WTC11 (cell line): ENCODE measurements at regions not wholly inside any gene's neighbourhood (a gene's known extent, or its start where the extent isn't known, plus 50 kb on each side); places are given as distances from the start of the nearest gene placed in this dataset.

Experiments
- ATAC-seq: fragments of 200-7000 bp; cut with Tn5 transposase; 2 replicates; pipeline ENCODE4 v1.10.0; 2021; ENCODE audit warnings: mild to moderate bottlenecking, moderate library complexity
- CTCF ChIA-PET: fragments of 300-600 bp; sonication (Branson Sonifier 250); formaldehyde crosslinking; loops from one replicate; lab custom pipeline; 2021; ENCODE audit warnings: antibody characterized with exemption; lab: Charles Lee
- POLR2A ChIA-PET: fragments of 350-600 bp; sonication (Branson Sonifier 250); formaldehyde crosslinking; loops from one replicate; lab custom pipeline; 2021; ENCODE audit warnings: antibody characterized with exemption; lab: Charles Lee
- DNase-seq: peaks from one replicate; pipeline ENCODE4 v3.0.0; 2021; ENCODE audit warnings: low spot score
- H3K27ac Mint-ChIP-seq: 2 replicates; pipeline ENCODE4 v1.8.0; 2021; ENCODE audit warnings: mixed read lengths
- H3K27me3 Mint-ChIP-seq: 2 replicates; pipeline ENCODE4 v1.8.0; 2021; ENCODE audit warnings: low read depth, mild to moderate bottlenecking, moderate library complexity, mixed read lengths
- H3K36me3 Mint-ChIP-seq: 2 replicates; pipeline ENCODE4 v1.8.0; 2021; ENCODE audit warnings: mixed read lengths
- H3K4me1 Mint-ChIP-seq: 2 replicates; pipeline ENCODE4 v1.8.0; 2022; ENCODE audit warnings: mixed read lengths
- H3K4me3 Mint-ChIP-seq: 2 replicates; pipeline ENCODE4 v1.8.0; 2021; ENCODE audit warnings: mild to moderate bottlenecking, moderate library complexity, mixed read lengths
- H3K9me3 Mint-ChIP-seq: 2 replicates; pipeline ENCODE4 v1.8.0; 2021; ENCODE audit warnings: mixed read lengths
- CBFB ChIP-seq: sonication (generic); formaldehyde crosslinking; IDR thresholded peaks from 2 replicates; pipeline ENCODE4 v1.8.1; 2022; ENCODE audit warnings: mild to moderate bottlenecking, low read depth, missing genetic modification reagents
- CREM ChIP-seq: sonication (generic); formaldehyde crosslinking; IDR thresholded peaks from 2 replicates; pipeline ENCODE4 v1.8.1; 2022; ENCODE audit warnings: mild to moderate bottlenecking, missing genetic modification reagents, moderate library complexity
- ESRRA ChIP-seq: sonication (generic); formaldehyde crosslinking; IDR thresholded peaks from 2 replicates; pipeline ENCODE4 v1.8.1; 2022; ENCODE audit warnings: mild to moderate bottlenecking, missing genetic modification reagents, borderline replicate concordance
- ETV6 ChIP-seq: sonication (generic); formaldehyde crosslinking; IDR thresholded peaks from 2 replicates; pipeline ENCODE4 v1.8.1; 2022; ENCODE audit warnings: mild to moderate bottlenecking, missing genetic modification reagents
- FOXK1 ChIP-seq: sonication (generic); formaldehyde crosslinking; IDR thresholded peaks from 2 replicates; pipeline ENCODE4 v1.8.0; 2022; ENCODE audit warnings: mild to moderate bottlenecking, moderate library complexity, missing genetic modification reagents
- GABPB1 ChIP-seq: sonication (generic); formaldehyde crosslinking; IDR thresholded peaks from 2 replicates; pipeline ENCODE4 v1.8.1; 2023; ENCODE audit warnings: mild to moderate bottlenecking, missing genetic modification reagents
- GRHL2 ChIP-seq: fragments of 250-450 bp; sonication (Bioruptor Pico); IDR thresholded peaks from 2 replicates; pipeline ENCODE4 v1.8.0; 2022; ENCODE audit warnings: mild to moderate bottlenecking, moderate library complexity; ENCODE audit not compliant: insufficient replicate concordance, severe bottlenecking
- GTF2I ChIP-seq: fragments of 250-450 bp; sonication (Bioruptor Pico); conservative IDR thresholded peaks from 2 replicates; pipeline ENCODE4 v1.4.0; 2021; ENCODE audit warnings: mild to moderate bottlenecking
- MXD4 ChIP-seq: fragments of 250-450 bp; sonication (Bioruptor Pico); IDR thresholded peaks from 2 replicates; pipeline ENCODE4 v1.8.0; 2021; ENCODE audit warnings: mild to moderate bottlenecking, moderate library complexity, borderline replicate concordance
- NFYB ChIP-seq: sonication (generic); formaldehyde crosslinking; conservative IDR thresholded peaks from 2 replicates; pipeline ENCODE4 v1.8.0; 2022; ENCODE audit warnings: low read depth, missing genetic modification reagents
- NR3C1 ChIP-seq: sonication (generic); formaldehyde crosslinking; conservative IDR thresholded peaks from 2 replicates; pipeline ENCODE4 v1.8.1; 2023; ENCODE audit warnings: low read depth, mild to moderate bottlenecking, missing genetic modification reagents
- PREB ChIP-seq: sonication (generic); formaldehyde crosslinking; IDR thresholded peaks from 2 replicates; pipeline ENCODE4 v1.8.1; 2022; ENCODE audit warnings: mild to moderate bottlenecking, missing genetic modification reagents, moderate library complexity, borderline replicate concordance
- SOX15 ChIP-seq: fragments of 250-450 bp; sonication (Bioruptor Pico); IDR thresholded peaks from 2 replicates; pipeline ENCODE4 v1.9.0; 2021; ENCODE audit warnings: mild to moderate bottlenecking
- SP1 ChIP-seq: sonication (generic); formaldehyde crosslinking; conservative IDR thresholded peaks from 2 replicates; pipeline ENCODE4 v1.8.1; 2022; ENCODE audit warnings: missing genetic modification reagents
- USF2 ChIP-seq: sonication (generic); formaldehyde crosslinking; IDR thresholded peaks from 2 replicates; pipeline ENCODE4 v1.8.1; 2023; ENCODE audit warnings: mild to moderate bottlenecking, missing genetic modification reagents, moderate library complexity
- ZNF121 ChIP-seq: sonication (generic); formaldehyde crosslinking; IDR thresholded peaks from 2 replicates; pipeline ENCODE4 v1.8.0; 2023; ENCODE audit warnings: missing genetic modification reagents
- ZNF396 ChIP-seq: fragments of 250-450 bp; sonication (Bioruptor Pico); IDR thresholded peaks from 2 replicates; pipeline ENCODE4 v1.8.0; 2021; ENCODE audit warnings: mild to moderate bottlenecking, moderate library complexity, borderline replicate concordance
- TF ChIP-seq, protein P1 (sequence below): sonication (generic); formaldehyde crosslinking; IDR thresholded peaks from 2 replicates; pipeline ENCODE4 v1.8.0; 2023; ENCODE audit warnings: mild to moderate bottlenecking, missing genetic modification reagents
- TF ChIP-seq, protein P2 (sequence below): sonication (generic); formaldehyde crosslinking; IDR thresholded peaks from 2 replicates; pipeline ENCODE4 v1.8.0; 2022; ENCODE audit warnings: mild to moderate bottlenecking, missing genetic modification reagents
- TF ChIP-seq, protein P3 (sequence below): sonication (generic); formaldehyde crosslinking; IDR thresholded peaks from 2 replicates; pipeline ENCODE4 v1.8.0; 2023; ENCODE audit warnings: missing genetic modification reagents
- TF ChIP-seq, protein P4 (sequence below): sonication (generic); formaldehyde crosslinking; IDR thresholded peaks from 2 replicates; pipeline ENCODE4 v1.8.1; 2023; ENCODE audit warnings: mild to moderate bottlenecking, missing genetic modification reagents
- TF ChIP-seq, protein P5 (sequence below): fragments of 250-450 bp; sonication (Bioruptor Pico); IDR thresholded peaks from 2 replicates; pipeline ENCODE4 v1.9.0; 2021; ENCODE audit warnings: mild to moderate bottlenecking

GRCh38 chr10:43772171-43772570 lies 123.5 kb upstream of the ZNF32 start:
- CTCF ChIA-PET, result no interaction called here

GRCh38 chr10:43771675-43772074 lies 123.0 kb upstream of the ZNF32 start:
- DNase-seq (no peak), ATAC-seq (no peak)
- POLR2A ChIA-PET, result interaction anchor here (0.6 kb wide), 1 partner anchor 938 kb away, joined by 6 read pairs; no protein-coding TSS in a partner anchor
- no peaks in the 10 kb centered on the region for H3K4me1 Mint-ChIP-seq
- CTCF ChIA-PET, result no interaction called here
- no peaks in the 10 kb centered on the region; the same call in 1 of the 2 replicates for H3K27me3 Mint-ChIP-seq
- H3K4me3 Mint-ChIP-seq, result no peak overlapping the region
- peaks cover 29% of the 10 kb centered on the region for H3K9me3 Mint-ChIP-seq
- no peaks in the 10 kb centered on the region for H3K36me3 Mint-ChIP-seq
- no peak overlapping the region for H3K27ac Mint-ChIP-seq
- TF ChIP-seq, protein P1, sequence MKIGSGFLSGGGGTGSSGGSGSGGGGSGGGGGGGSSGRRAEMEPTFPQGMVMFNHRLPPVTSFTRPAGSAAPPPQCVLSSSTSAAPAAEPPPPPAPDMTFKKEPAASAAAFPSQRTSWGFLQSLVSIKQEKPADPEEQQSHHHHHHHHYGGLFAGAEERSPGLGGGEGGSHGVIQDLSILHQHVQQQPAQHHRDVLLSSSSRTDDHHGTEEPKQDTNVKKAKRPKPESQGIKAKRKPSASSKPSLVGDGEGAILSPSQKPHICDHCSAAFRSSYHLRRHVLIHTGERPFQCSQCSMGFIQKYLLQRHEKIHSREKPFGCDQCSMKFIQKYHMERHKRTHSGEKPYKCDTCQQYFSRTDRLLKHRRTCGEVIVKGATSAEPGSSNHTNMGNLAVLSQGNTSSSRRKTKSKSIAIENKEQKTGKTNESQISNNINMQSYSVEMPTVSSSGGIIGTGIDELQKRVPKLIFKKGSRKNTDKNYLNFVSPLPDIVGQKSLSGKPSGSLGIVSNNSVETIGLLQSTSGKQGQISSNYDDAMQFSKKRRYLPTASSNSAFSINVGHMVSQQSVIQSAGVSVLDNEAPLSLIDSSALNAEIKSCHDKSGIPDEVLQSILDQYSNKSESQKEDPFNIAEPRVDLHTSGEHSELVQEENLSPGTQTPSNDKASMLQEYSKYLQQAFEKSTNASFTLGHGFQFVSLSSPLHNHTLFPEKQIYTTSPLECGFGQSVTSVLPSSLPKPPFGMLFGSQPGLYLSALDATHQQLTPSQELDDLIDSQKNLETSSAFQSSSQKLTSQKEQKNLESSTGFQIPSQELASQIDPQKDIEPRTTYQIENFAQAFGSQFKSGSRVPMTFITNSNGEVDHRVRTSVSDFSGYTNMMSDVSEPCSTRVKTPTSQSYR (CRISPR knock-in tag), result no peak
- TF ChIP-seq CBFB (CRISPR knock-in tag) (no peak), ETV6 (no peak), GABPB1 (CRISPR knock-in tag) (no peak), ZNF396 (CRISPR knock-in tag) (no peak), FOXK1 (no peak), GRHL2 (no peak), ZNF121 (CRISPR knock-in tag) (no peak), USF2 (CRISPR knock-in tag) (no peak), PREB (CRISPR knock-in tag) (no peak)

More at GRCh38 chr10:43772171-43772570, 123.5 kb upstream of the ZNF32 start:
- DNase-seq, result no peak
- H3K36me3 Mint-ChIP-seq, result no peaks in the 10 kb centered on the region
- peaks cover 27% of the 10 kb centered on the region for H3K9me3 Mint-ChIP-seq
- POLR2A ChIA-PET, result interaction anchor here (0.6 kb wide), 1 partner anchor 937 kb away, joined by 6 read pairs; no protein-coding TSS in a partner anchor
- no peak overlapping the region for H3K4me3 Mint-ChIP-seq
- no peaks in the 10 kb centered on the region for H3K4me1 Mint-ChIP-seq
- ATAC-seq, result no peak
- TF ChIP-seq ESRRA, result no peak
- TF ChIP-seq SP1 (CRISPR knock-in tag), result no peak
- TF ChIP-seq, protein P2, sequence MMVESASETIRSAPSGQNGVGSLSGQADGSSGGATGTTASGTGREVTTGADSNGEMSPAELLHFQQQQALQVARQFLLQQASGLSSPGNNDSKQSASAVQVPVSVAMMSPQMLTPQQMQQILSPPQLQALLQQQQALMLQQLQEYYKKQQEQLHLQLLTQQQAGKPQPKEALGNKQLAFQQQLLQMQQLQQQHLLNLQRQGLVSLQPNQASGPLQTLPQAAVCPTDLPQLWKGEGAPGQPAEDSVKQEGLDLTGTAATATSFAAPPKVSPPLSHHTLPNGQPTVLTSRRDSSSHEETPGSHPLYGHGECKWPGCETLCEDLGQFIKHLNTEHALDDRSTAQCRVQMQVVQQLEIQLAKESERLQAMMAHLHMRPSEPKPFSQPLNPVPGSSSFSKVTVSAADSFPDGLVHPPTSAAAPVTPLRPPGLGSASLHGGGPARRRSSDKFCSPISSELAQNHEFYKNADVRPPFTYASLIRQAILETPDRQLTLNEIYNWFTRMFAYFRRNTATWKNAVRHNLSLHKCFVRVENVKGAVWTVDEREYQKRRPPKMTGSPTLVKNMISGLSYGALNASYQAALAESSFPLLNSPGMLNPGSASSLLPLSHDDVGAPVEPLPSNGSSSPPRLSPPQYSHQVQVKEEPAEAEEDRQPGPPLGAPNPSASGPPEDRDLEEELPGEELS, result no peak
- TF ChIP-seq, protein P3, sequence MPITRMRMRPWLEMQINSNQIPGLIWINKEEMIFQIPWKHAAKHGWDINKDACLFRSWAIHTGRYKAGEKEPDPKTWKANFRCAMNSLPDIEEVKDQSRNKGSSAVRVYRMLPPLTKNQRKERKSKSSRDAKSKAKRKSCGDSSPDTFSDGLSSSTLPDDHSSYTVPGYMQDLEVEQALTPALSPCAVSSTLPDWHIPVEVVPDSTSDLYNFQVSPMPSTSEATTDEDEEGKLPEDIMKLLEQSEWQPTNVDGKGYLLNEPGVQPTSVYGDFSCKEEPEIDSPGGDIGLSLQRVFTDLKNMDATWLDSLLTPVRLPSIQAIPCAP (CRISPR knock-in tag), result no peak
- TF ChIP-seq CREM (CRISPR knock-in tag), result no peak
- TF ChIP-seq NFYB (CRISPR knock-in tag), result no peak
- no peak for TF ChIP-seq SOX15 (CRISPR knock-in tag)
- TF ChIP-seq, protein P4, sequence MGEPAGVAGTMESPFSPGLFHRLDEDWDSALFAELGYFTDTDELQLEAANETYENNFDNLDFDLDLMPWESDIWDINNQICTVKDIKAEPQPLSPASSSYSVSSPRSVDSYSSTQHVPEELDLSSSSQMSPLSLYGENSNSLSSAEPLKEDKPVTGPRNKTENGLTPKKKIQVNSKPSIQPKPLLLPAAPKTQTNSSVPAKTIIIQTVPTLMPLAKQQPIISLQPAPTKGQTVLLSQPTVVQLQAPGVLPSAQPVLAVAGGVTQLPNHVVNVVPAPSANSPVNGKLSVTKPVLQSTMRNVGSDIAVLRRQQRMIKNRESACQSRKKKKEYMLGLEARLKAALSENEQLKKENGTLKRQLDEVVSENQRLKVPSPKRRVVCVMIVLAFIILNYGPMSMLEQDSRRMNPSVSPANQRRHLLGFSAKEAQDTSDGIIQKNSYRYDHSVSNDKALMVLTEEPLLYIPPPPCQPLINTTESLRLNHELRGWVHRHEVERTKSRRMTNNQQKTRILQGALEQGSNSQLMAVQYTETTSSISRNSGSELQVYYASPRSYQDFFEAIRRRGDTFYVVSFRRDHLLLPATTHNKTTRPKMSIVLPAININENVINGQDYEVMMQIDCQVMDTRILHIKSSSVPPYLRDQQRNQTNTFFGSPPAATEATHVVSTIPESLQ (CRISPR knock-in tag), result no peak
- TF ChIP-seq NR3C1 (CRISPR knock-in tag), result no peak
- TF ChIP-seq CBFB (CRISPR knock-in tag), result no peak
- TF ChIP-seq GTF2I, result no peak
- TF ChIP-seq MXD4 (CRISPR knock-in tag), result no peak
- TF ChIP-seq, protein P5, sequence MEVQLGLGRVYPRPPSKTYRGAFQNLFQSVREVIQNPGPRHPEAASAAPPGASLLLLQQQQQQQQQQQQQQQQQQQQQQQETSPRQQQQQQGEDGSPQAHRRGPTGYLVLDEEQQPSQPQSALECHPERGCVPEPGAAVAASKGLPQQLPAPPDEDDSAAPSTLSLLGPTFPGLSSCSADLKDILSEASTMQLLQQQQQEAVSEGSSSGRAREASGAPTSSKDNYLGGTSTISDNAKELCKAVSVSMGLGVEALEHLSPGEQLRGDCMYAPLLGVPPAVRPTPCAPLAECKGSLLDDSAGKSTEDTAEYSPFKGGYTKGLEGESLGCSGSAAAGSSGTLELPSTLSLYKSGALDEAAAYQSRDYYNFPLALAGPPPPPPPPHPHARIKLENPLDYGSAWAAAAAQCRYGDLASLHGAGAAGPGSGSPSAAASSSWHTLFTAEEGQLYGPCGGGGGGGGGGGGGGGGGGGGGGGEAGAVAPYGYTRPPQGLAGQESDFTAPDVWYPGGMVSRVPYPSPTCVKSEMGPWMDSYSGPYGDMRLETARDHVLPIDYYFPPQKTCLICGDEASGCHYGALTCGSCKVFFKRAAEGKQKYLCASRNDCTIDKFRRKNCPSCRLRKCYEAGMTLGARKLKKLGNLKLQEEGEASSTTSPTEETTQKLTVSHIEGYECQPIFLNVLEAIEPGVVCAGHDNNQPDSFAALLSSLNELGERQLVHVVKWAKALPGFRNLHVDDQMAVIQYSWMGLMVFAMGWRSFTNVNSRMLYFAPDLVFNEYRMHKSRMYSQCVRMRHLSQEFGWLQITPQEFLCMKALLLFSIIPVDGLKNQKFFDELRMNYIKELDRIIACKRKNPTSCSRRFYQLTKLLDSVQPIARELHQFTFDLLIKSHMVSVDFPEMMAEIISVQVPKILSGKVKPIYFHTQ (CRISPR knock-in tag), result no peak
- TF ChIP-seq, all 79 proteins: peak for 0
- Mint-ChIP-seq H3K27me3 (no peaks in the 10 kb centered on the region; the same call in 1 of the 2 replicates), H3K27ac (no peak overlapping the region)
